Sigmoid colon (tissue), 4 donors: ENCODE measurements at regions not wholly inside any gene's neighbourhood (a gene's known extent, or its start where the extent isn't known, plus 50 kb on each side); places are given as distances from the start of the nearest gene placed in this dataset.

ENCODE experiments used
- CTCF ChIP-seq, 4 experiments: fragments of 450-650 bp in 3 of 4; fragments of 200-600 bp in 1 of 4; IDR thresholded peaks; one replicate each; pipeline ENCODE4 v1.5.1; 2016 to 2019; ENCODE audit warnings: antibody characterized with exemption in 4 of 4, mild to moderate bottlenecking in 3 of 4, moderate library complexity in 2 of 4
- POLR2A ChIP-seq, 2 donors: fragments of 450-650 bp; IDR thresholded peaks; one replicate each; pipeline ENCODE4 v1.6.1; 2016; ENCODE audit warnings: antibody characterized with exemption in 2 of 2, mild to moderate bottlenecking in 2 of 2, moderate library complexity in 2 of 2
- POLR2AphosphoS5 ChIP-seq, 4 donors: sonication (generic); formaldehyde crosslinking; IDR thresholded peaks; one replicate each; pipeline ENCODE4 v1.6.1; 2017; ENCODE audit warnings: antibody characterized with exemption in 4 of 4

- TF ChIP-seq CTCF (IDR thresholded peaks at IDR 0.05) (no peak), POLR2AphosphoS5 (IDR thresholded peaks at IDR 0.05) (no peak), POLR2A (IDR thresholded peaks at IDR 0.05) (no peak)
These were observed 582.0 kb downstream of the QKI start for GRCh38 chr6:163996491-163996890.
